A673 (cell line): ENCODE measurements at regions not wholly inside any gene's neighbourhood (a gene's known extent, or its start where the extent isn't known, plus 50 kb on each side); places are given as distances from the start of the nearest gene placed in this dataset.

ENCODE experiments used
- BruUV-seq: library from RNA; stranded (reverse); fragments of 400-500 nt; replicated peaks from 2 replicates; lab custom pipeline; 2021; lab: Mats Ljungman, UMichigan
- CTCF ChIA-PET: fragments of 300-600 bp; sonication (Branson Sonifier 250); formaldehyde crosslinking; loops from one replicate; lab custom pipeline; 2022; ENCODE audit warnings: antibody characterized with exemption; lab: Charles Lee
- POLR2A ChIA-PET: fragments of 300-600 bp; sonication (Branson Sonifier 250); formaldehyde crosslinking; loops from one replicate; lab custom pipeline; 2022; ENCODE audit warnings: antibody characterized with exemption; ENCODE audit not compliant: low non-redundant PET; lab: Charles Lee
- DNase-seq: peaks from one replicate; pipeline ENCODE4 v3.0.0-alpha.2; 2015; ENCODE audit warnings: low spot score
- H3K27ac ChIP-seq: fragments of 200-600 bp; sonication (generic); 2 replicates; pipeline ENCODE4 v1.5.1; 2016; ENCODE audit warnings: mixed run types, low read depth, mild to moderate bottlenecking, mixed read lengths, antibody characterized with exemption, low read length; ENCODE audit not compliant: poor library complexity, severe bottlenecking
- H3K27me3 ChIP-seq: fragments of 200-600 bp; sonication (generic); replicated peaks from 2 replicates; pipeline ENCODE4 v1.6.1; 2017; ENCODE audit warnings: mixed run types, low read depth, mild to moderate bottlenecking, mixed read lengths, antibody characterized with exemption, low read length; ENCODE audit not compliant: insufficient read depth, poor library complexity
- H3K36me3 ChIP-seq: fragments of 200-600 bp; sonication (generic); 2 replicates; pipeline ENCODE4 v1.6.1; 2016; ENCODE audit warnings: mixed run types, mild to moderate bottlenecking, mixed read lengths, antibody characterized with exemption, low read length; ENCODE audit not compliant: insufficient read depth, poor library complexity, severe bottlenecking
- H3K4me1 ChIP-seq: fragments of 200-600 bp; sonication (generic); 2 replicates; pipeline ENCODE4 v1.6.1; 2017; ENCODE audit warnings: mixed run types, mild to moderate bottlenecking, mixed read lengths, antibody characterized with exemption, low read length; ENCODE audit not compliant: insufficient read depth, poor library complexity, severe bottlenecking
- H3K4me3 ChIP-seq: fragments of 200-600 bp; sonication (generic); 2 replicates; pipeline ENCODE4 v1.5.1; 2016; ENCODE audit warnings: low read depth, mixed run types, mild to moderate bottlenecking, mixed read lengths, low read length; ENCODE audit not compliant: poor library complexity, severe bottlenecking
- H3K9me3 ChIP-seq: fragments of 200-600 bp; sonication (generic); 2 replicates; pipeline ENCODE4 v1.6.1; 2016; ENCODE audit warnings: mixed run types, low read depth, mild to moderate bottlenecking, mixed read lengths, antibody characterized with exemption, low read length; ENCODE audit not compliant: poor library complexity, severe bottlenecking
- EZH2 ChIP-seq: fragments of 200-600 bp; sonication (generic); IDR thresholded peaks from 2 replicates; pipeline ENCODE4 v1.6.1; 2017; ENCODE audit warnings: borderline replicate concordance, low read depth, mild to moderate bottlenecking, mixed read lengths, antibody characterized with exemption, low read length; ENCODE audit not compliant: poor library complexity, severe bottlenecking
- intact Hi-C: fragments of 100-400 bp; cut with micrococcal nuclease; formaldehyde crosslinking; loops from one replicate; pipeline ENCODE4 v1.10.0; 2022; ENCODE audit not compliant: unreplicated experiment
- TF ChIP-seq, protein P1 (sequence below): fragments of 300-800, 200-600 bp; sonication (generic); conservative IDR thresholded peaks from 2 replicates; pipeline ENCODE4 v1.5.1; 2017; ENCODE audit warnings: low read depth, mild to moderate bottlenecking, antibody characterized with exemption, low read length, moderate library complexity, mixed read lengths

DNA sequence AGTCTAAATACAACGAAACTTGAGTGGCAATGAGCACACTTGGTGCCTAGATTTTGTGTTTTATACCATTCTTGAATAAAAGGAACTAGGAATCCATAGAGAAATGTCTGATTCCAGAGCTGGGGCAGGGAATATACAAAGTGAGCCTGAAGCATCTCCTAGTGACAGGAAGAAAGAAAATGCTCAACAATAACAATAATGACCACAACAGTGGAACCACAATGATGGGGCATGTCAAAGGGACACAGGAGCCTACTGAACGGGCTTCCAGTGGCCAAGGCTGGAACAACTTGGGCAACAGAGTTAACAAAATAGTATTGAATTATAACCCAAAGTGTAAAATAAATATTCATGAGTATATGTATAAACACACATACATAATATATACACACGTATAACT lies 94.4 kb upstream of the ADCY1 start:
- H3K4me3 ChIP-seq, result no peak overlapping the region
- no TSS peak for BruUV-seq
- DNase-seq, result no peak
- ChIA-PET POLR2A (no interaction called here), CTCF (no interaction called here)
- TF ChIP-seq EZH2, result no peak
- TF ChIP-seq, protein P1, sequence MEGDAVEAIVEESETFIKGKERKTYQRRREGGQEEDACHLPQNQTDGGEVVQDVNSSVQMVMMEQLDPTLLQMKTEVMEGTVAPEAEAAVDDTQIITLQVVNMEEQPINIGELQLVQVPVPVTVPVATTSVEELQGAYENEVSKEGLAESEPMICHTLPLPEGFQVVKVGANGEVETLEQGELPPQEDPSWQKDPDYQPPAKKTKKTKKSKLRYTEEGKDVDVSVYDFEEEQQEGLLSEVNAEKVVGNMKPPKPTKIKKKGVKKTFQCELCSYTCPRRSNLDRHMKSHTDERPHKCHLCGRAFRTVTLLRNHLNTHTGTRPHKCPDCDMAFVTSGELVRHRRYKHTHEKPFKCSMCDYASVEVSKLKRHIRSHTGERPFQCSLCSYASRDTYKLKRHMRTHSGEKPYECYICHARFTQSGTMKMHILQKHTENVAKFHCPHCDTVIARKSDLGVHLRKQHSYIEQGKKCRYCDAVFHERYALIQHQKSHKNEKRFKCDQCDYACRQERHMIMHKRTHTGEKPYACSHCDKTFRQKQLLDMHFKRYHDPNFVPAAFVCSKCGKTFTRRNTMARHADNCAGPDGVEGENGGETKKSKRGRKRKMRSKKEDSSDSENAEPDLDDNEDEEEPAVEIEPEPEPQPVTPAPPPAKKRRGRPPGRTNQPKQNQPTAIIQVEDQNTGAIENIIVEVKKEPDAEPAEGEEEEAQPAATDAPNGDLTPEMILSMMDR, result no peak
- H3K9me3 ChIP-seq, result no peaks in the 10 kb centered on the region
- no peaks in the 10 kb centered on the region for H3K4me1 ChIP-seq
- intact Hi-C loops, result no loop called here
- H3K27ac ChIP-seq, result no peak overlapping the region
- H3K27me3 ChIP-seq, result peaks cover 2% of the 10 kb centered on the region
- no peaks in the 10 kb centered on the region for H3K36me3 ChIP-seq

DNA sequence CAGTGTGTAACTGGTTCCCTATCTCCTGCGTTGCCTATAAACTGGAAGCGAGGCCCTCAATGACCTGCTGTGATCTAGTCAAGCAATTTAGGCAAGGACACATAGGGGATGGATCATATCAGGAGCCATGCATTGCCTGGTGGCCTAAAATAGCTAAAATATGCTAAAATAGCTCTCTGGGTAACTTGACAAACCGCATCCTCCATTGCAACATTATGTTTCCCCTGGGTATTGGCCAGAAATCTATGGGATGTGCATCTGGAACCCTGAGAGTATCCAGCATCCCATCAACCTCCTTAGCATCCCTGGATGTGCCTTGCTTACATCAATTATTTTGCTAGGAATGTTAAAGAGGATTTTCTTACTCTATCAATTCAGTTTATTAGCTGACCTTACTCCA lies 91.7 kb upstream of the ADCY1 start:
- Histone ChIP-seq H3K27ac (no peak overlapping the region), H3K27me3 (peaks cover 2% of the 10 kb centered on the region), H3K4me1 (no peaks in the 10 kb centered on the region), H3K9me3 (no peaks in the 10 kb centered on the region), H3K36me3 (no peaks in the 10 kb centered on the region), H3K4me3 (no peak overlapping the region)
- intact Hi-C loops, result no loop called here
- no TSS peak for BruUV-seq
- DNase-seq, result no peak
- TF ChIP-seq, protein P1, result no peak
- TF ChIP-seq EZH2, result no peak
- CTCF ChIA-PET, result no interaction called here
- POLR2A ChIA-PET, result no interaction called here

DNA sequence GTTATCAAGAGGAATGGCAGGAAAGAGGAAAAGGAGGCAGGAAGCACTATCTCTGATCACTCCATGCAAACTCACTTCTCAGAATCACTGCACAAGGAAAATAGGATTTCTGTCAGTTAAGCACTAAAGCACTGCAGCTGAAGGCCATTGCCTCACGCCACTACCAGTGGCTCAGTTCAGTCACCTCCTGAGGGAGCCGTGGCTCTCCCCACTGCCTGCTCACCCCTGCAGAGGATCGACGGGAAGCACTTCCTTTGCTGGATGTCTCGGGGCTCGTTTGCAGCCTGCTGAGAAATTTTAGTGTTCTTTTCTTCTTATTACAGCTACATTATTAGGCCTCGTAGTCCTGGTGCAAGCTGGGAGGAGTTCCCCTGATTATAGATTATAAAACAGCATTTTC lies 90.1 kb upstream of the ADCY1 start:
- ChIA-PET CTCF (no interaction called here), POLR2A (no interaction called here)
- no peak overlapping the region for H3K4me3 ChIP-seq
- no peaks in the 10 kb centered on the region for H3K9me3 ChIP-seq
- no peak overlapping the region for H3K27ac ChIP-seq
- no TSS peak for BruUV-seq
- H3K36me3 ChIP-seq, result no peaks in the 10 kb centered on the region
- intact Hi-C loops, result no loop called here
- no peak for DNase-seq
- peaks cover 2% of the 10 kb centered on the region for H3K27me3 ChIP-seq
- H3K4me1 ChIP-seq, result no peaks in the 10 kb centered on the region
- TF ChIP-seq, protein P1, result no peak
- no peak for TF ChIP-seq EZH2
